GM21528 (cell line): ENCODE measurements at regions not wholly inside any gene's neighbourhood (a gene's known extent, or its start where the extent isn't known, plus 50 kb on each side); places are given as distances from the start of the nearest gene placed in this dataset.

Experiments
- ATAC-seq: cut with Tn5 transposase; IDR thresholded peaks from one replicate; pipeline ENCODE4 v1.9.1; 2021; ENCODE audit warnings: mild to moderate bottlenecking, moderate library complexity; ENCODE audit not compliant: unreplicated experiment, low FRiP score

DNA sequence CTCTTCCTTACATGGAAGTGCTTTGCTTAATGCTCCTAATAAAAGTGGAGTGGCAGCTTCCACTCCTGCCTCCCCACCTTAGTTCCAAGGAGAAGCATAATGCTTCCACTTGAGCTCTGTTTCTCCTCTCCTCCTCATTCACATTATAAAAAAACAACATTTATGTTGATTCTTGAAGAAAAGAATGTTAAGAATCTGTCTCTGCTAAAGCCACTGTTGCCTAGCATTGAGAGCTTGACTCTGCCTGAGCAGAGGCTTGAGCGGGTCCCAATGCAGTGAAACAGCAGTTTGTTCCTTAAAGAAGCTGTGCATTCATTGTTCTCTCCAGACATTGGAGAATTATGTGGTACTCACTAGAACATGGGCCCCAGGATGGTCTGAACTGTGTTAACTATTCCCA is 101.5 kb upstream of the GHR start:
- no peak for ATAC-seq

DNA sequence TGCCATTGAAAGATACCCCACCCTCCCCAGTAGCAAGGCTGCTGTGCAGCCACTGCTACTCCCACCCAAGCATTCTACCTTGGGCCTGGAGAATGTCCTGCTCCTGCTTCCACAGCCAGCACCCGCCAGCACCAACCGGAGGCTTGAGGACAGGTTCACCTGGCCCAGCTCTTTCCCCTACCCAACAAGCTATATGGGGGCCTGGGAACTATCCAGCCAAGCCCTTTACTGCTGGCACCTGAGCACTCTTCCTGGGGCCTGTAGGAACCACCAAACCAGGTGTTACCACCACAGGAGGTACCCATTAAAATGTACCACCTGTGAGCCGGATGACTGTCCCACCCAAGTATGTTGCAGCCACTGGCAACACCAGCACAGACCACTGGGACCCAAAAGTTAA is 86.1 kb upstream of the GHR start:
- no peak for ATAC-seq

DNA sequence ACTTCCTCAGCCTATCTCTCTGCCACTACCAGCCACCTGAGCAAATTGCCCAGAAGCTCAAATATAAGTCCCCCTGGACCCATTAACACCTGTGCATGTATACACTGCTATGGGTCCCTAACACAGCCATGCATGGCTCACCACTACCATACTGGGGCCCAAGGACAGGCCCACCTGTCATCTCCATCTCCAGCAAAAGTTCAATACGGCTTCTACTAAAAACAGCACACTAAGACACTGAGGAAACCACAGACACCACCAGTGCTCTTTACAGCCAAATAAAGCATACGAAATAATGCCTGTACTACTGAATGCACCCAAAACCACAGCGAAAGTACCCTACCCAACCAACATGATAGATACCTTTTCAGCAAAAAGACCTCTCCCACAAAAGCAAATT is 85.6 kb upstream of the GHR start:
- no peak for ATAC-seq

DNA sequence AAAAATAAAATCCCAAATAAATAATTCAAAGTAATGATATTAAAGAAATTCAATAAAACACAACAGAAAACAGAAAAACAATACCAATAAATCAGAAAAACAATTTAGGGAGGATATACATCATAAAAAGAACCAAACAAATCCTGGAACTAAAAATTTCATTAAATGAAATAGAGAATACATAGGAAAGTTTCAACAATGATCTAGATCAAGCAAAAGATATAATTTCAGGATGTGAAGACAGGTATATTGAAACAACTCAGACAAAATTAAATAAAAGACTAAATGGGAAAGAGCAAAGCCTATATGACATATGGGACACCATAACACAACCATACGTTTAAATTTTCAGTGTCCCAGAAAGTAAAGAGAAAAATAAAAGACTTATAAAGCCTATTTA is 85.1 kb upstream of the GHR start:
- ATAC-seq, result no peak

DNA sequence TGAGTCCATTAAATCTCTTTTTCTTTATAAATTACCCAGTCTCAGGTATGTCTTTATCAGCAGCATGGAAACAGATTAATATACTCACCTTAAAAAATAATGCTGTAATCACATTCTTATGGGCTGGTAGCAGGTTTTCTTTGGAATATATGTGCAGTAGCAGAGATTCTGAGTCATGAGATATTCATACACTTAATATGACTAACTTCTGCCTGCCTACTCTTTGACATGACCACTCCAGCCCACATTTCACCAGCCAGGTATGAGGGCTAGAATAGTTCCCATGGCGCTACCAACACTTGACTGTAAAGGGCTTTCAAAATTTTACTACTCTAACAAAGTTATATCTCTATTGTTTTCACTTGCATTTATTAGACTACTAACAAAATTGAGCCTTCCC is 74.1 kb upstream of the GHR start:
- no peak for ATAC-seq

DNA sequence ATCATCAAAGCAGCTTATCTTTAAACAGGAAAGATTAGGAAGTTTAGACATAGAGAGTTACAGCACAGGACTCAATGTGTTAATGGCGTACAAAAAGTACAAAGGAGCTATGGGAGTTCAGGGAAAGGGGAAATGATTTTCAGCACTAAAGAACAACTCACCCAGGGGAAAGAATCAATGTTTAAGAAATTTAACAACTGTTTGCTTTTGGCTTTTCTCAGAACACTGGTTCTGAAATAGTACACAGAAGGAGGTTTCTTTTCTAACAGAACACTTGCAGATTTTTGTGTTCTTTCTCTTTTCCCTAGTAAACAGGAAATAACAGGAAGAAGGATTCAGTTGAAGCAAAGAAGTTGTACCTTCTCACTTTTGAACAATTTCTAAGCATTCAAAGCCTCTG is 71.3 kb upstream of the GHR start:
- no peak for ATAC-seq

DNA sequence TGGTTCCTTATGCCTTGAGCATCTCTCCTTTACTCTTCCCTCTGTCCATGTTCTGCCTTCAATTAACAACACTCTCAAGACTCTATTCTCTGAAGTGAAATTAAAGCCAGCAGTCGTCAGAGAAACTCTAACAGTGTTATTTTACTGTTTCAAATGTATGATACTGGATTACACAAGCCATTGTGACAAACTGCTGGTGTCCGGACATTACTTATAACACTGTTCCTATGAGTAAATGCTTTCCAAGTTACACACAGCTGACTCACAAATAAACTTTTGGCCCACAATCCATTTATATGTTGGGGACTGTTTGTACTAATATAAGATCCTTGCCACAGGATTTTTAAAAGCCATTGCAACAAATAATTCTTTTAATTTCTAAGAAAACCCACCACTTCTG is 63.2 kb upstream of the GHR start:
- ATAC-seq, result no peak

DNA sequence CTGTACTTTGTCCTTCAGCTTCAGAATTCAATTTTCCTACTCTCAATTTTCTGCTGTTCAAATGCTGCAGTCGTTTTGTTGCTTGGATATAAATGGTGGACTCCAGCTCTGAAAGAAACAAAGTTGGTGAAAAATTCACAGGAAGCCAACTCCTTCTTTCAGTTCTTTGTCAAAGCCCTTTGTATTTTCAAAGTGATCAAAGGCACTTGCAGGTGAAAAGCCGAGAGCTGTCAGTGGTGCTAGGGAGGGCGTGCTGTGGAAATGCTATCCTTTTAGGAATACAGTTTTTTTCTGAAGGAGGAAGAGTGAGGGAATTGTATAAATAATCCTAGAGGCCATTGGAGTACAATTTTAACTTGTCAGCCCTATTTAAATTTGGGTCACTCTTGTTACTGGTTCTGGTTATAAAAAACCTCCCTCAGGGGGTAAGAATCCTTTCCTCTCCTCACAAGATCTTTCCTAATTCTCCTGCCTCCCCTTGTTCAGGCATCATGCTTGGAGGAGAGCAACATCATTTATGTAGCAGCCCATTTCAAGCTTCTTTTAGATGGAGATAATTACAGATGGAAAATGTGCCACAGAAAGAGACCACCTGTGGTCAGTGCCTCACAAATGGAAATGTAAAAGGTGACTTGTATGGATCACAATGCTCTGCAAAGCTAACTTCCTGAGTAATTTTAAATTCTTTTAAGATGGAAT is 62.5 kb upstream of the GHR start:
- ATAC-seq, result no peak

DNA sequence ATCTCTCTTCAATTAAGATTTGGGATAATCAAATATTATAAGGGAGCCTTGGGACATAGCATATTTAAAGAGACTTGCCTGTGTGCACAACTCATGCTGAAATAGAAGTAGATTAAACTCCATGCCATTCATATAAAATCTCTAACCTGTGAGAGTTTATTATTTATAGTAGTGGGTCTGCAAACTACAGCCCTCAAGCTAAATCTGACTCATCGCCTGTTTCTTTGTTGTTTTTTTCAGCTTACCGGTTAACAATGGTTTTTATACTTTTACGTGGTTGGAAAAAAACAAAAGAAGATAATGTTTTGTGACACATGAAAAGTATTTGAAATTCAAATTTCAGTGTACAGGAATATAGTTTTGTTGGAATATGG is 61.9 kb upstream of the GHR start:
- no peak for ATAC-seq

DNA sequence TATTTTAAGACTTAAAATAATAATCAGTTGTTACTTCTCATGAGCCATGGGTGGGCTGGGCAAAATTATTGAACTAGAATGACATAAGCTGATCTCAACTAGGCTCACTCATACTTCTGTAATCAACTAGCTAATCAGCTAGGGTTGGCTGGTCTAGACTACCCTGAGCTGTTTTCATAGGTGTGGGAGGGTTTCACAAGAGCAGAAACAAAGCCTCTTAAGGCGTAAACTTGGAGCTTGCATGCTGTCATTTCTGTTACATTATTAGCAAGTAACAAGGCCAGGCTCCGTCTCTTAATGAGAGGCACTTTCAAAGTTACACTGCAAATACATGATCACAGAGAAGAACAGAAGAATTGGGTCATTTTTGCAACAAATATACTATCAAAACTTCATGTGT is 57.2 kb upstream of the GHR start:
- no peak for ATAC-seq
